ENCODE measurements at regions not wholly inside any gene's neighbourhood (a gene's known extent, or its start where the extent isn't known, plus 50 kb on each side); places are given as distances from the start of the nearest gene placed in this dataset.

- intact Hi-C loops (cut with DNase I), result loop anchor here in 1 of 2 donors (5.0 kb wide), 1 partner anchor 212 kb away; no protein-coding TSS in a partner anchor
- 61 to 72% (median 68%) methylated on average over 10 of the region's 10 CpGs for WGBS, 4 donors
- Histone ChIP-seq H3K27ac (no peak overlapping the region), H3K27me3 (no peaks in the 10 kb centered on the region), H3K9me3 (replicated peaks in 1 of 3) (no peaks in the 10 kb centered on the region), H3K4me3 (no peak overlapping the region), H3K36me3 (replicated peaks in 1 of 2) (no peaks in the 10 kb centered on the region), H3K4me1 (replicated peaks in 1 of 2) (no peaks in the 10 kb centered on the region)
- no peak for DNase-seq
- TF ChIP-seq CTCF (IDR thresholded peaks at IDR 0.05), result no peak
- TF ChIP-seq POLR2A (IDR thresholded peaks at IDR 0.05), result no peak
Observed at GRCh38 chr7:135800560-135800959, 51.9 kb upstream of the FAM180A start.

- 51 to 77% (median 74%) methylated on average over 3 of the region's 3 CpGs for WGBS, 4 donors
- TF ChIP-seq CTCF (IDR thresholded peaks at IDR 0.05) (no peak), POLR2A (IDR thresholded peaks at IDR 0.05) (no peak)
- intact Hi-C loops (cut with DNase I), result loop anchor here (2.0 to 10.0 kb wide), 3 partner anchors 125 to 212 kb away; no protein-coding TSS in a partner anchor
- no peak for DNase-seq
- Histone ChIP-seq H3K36me3 (replicated peaks in 1 of 2) (no peaks in the 10 kb centered on the region), H3K9me3 (replicated peaks in 1 of 3) (no peaks in the 10 kb centered on the region), H3K27me3 (no peaks in the 10 kb centered on the region), H3K4me3 (no peak overlapping the region), H3K27ac (no peak overlapping the region), H3K4me1 (replicated peaks in 1 of 2) (no peaks in the 10 kb centered on the region)
Observed at GRCh38 chr7:135799881-135800280, 51.3 kb upstream of the FAM180A start.

Data from adrenal gland (tissue), 9 donors.